Femur (tissue), 1 donor: ENCODE measurements at regions not wholly inside any gene's neighbourhood (a gene's known extent, or its start where the extent isn't known, plus 50 kb on each side); places are given as distances from the start of the nearest gene placed in this dataset.

ENCODE experiments used
- DNase-seq: peaks from one replicate; pipeline ENCODE4 v3.0.0-alpha.2; 2017

GRCh38 chr1:36537991-36538390, 55.3 kb upstream of the CSF3R start:
- no peak for DNase-seq

GRCh38 chr1:36537190-36537768, 54.6 kb upstream of the CSF3R start:
- DNase-seq = no peak

GRCh38 chr1:36536727-36537126, 54.0 kb upstream of the CSF3R start:
- no peak for DNase-seq

- no peak for DNase-seq
These were observed 52.1 kb upstream of the CSF3R start for GRCh38 chr1:36534711-36535412.

- no peak for DNase-seq
These were observed 51.2 kb upstream of the CSF3R start for GRCh38 chr1:36533897-36534296.

- DNase-seq = no peak
These were observed 50.2 kb upstream of the CSF3R start for GRCh38 chr1:36532810-36533401.
